Lung (tissue), 11 donors: ENCODE measurements at regions not wholly inside any gene's neighbourhood (a gene's known extent, or its start where the extent isn't known, plus 50 kb on each side); places are given as distances from the start of the nearest gene placed in this dataset.

Experiments used
- ATAC-seq: fragments of 200-7000 bp; cut with Tn5 transposase; one replicate; pipeline ENCODE4 v1.9.1; 2020; ENCODE audit warnings: moderate number of reproducible peaks; ENCODE audit not compliant: insufficient read depth, low FRiP score
- DNase-seq, 3 donors: peaks; one replicate each; pipeline ENCODE4 v3.0.0-alpha.2; 2013 to 2017
- H3K27ac ChIP-seq, 2 donors: one replicate each; pipeline ENCODE4 v1.5.1; 2013; ENCODE audit warnings: mild to moderate bottlenecking in 2 of 2, moderate library complexity in 2 of 2, control low read depth in 1 of 2, inconsistent platforms in 1 of 2, low read depth in 1 of 2, low read length in 1 of 2
- H3K27me3 ChIP-seq, 3 donors: one replicate each; pipeline ENCODE4 v1.5.1; 2013; ENCODE audit warnings: low read length in 2 of 3; ENCODE audit not compliant: control insufficient read depth in 3 of 3, insufficient read depth in 3 of 3
- H3K36me3 ChIP-seq, 4 donors: one replicate each; pipeline ENCODE4 v1.5.1; 2013; ENCODE audit warnings: low read length in 4 of 4, mild to moderate bottlenecking in 1 of 4, moderate library complexity in 1 of 4; ENCODE audit not compliant: control insufficient read depth in 4 of 4, insufficient read depth in 4 of 4
- H3K4me1 ChIP-seq, 5 donors: one replicate each; pipeline ENCODE4 v1.5.1; 2013; ENCODE audit warnings: low read length in 5 of 5, mild to moderate bottlenecking in 2 of 5, moderate library complexity in 1 of 5; ENCODE audit not compliant: control insufficient read depth in 5 of 5, insufficient read depth in 5 of 5
- H3K4me3 ChIP-seq: one replicate; pipeline ENCODE4 v1.5.1; 2013; ENCODE audit warnings: mild to moderate bottlenecking, control low read depth, moderate library complexity
- H3K9ac ChIP-seq, 2 donors: one replicate each; pipeline ENCODE4 v1.5.1; 2013; ENCODE audit warnings: low read length in 2 of 2, control low read depth in 1 of 2; ENCODE audit not compliant: insufficient read depth in 1 of 2
- H3K9me3 ChIP-seq, 4 donors: one replicate each; pipeline ENCODE4 v1.5.1; 2013; ENCODE audit warnings: low read length in 3 of 4, mild to moderate bottlenecking in 1 of 4, moderate library complexity in 1 of 4; ENCODE audit not compliant: control insufficient read depth in 4 of 4, insufficient read depth in 3 of 4
- CTCF ChIP-seq: IDR thresholded peaks from 2 replicates; pipeline ENCODE4 v1.5.1; 2012; ENCODE audit warnings: mild to moderate bottlenecking; ENCODE audit errors: control extremely low read depth, extremely low read depth
- WGBS, 2 donors: extraction: QIAGEN DNeasy Blood & Tissue Kit; methylation state at CpG; one replicate each; pipeline ENCODE4 v1.1.7; 2013; 5-methylcytosine and 5-hydroxymethylcytosine counted together
- donor health status: control.
- donor health status: control.
- donor health status: Bipolar disorder and iron deficiency.
- donor health status: healthy.
- donor health status: DM: yes; HTN: yes; CAD: no.

DNA sequence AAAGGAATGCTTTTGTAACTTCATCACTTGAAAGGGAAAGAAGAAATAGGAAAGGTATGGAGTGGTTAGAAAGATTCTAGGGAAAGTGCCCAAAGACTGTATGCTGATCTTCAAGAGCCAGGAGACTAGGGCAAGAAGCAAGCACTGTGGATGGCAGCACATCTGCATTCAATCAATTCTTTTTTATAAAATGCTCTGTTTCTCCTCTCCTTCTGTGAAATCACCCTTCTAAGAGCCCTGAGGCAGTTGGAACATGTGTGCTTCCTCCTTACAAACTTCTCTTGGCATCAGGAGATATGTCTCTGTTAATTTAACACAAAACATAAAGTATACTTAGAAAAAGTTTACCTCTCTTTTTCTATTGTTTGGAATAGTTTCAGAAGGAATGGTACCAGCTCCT, 1162.2 kb upstream of the GJE1 start:
- no peaks in the 10 kb centered on the region for H3K27me3 ChIP-seq
- H3K9me3 ChIP-seq, result no peaks in the 10 kb centered on the region
- ATAC-seq (no peak), DNase-seq (no peak)
- H3K27ac ChIP-seq, result no peak overlapping the region
- H3K4me3 ChIP-seq, result no peak overlapping the region
- no peak for TF ChIP-seq CTCF
- no peak overlapping the region for H3K9ac ChIP-seq
- no peaks in the 10 kb centered on the region for H3K4me1 ChIP-seq
- no peaks in the 10 kb centered on the region for H3K36me3 ChIP-seq

- Histone ChIP-seq H3K36me3 (no peaks in the 10 kb centered on the region), H3K27ac (no peak overlapping the region), H3K9me3 (no peaks in the 10 kb centered on the region), H3K4me3 (no peak overlapping the region), H3K4me1 (no peaks in the 10 kb centered on the region), H3K27me3 (no peaks in the 10 kb centered on the region), H3K9ac (no peak overlapping the region)
- whole genome bisulfite sequencing, 2 donors, result 93 to 95% methylated on average over 3 of the region's 3 CpGs
- no peak for TF ChIP-seq CTCF
- DNase-seq, result no peak
- ATAC-seq, result no peak
Observed at GRCh38 chr6:140968062-140968461, 1164.7 kb upstream of the GJE1 start.

DNA sequence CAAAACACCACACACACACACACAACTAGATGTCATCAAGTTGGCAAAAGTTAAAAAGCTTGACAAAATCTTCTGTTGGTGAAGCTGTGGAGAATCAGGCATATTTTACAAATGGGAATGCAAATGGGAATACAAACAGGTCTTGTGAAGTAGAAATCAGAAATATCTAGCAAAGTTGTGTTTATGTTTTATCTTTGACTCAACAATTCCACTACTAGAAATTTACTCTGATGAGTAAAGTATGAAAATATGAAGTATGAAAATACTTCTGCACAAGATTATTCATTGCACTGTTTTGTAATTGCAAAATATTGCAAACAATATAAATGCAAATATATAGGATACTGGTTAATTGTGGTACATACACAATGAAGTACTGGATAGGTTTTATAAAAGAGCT, 1166.0 kb upstream of the GJE1 start:
- TF ChIP-seq CTCF, result no peak
- H3K9ac ChIP-seq, result no peak overlapping the region
- ATAC-seq, result no peak

DNA sequence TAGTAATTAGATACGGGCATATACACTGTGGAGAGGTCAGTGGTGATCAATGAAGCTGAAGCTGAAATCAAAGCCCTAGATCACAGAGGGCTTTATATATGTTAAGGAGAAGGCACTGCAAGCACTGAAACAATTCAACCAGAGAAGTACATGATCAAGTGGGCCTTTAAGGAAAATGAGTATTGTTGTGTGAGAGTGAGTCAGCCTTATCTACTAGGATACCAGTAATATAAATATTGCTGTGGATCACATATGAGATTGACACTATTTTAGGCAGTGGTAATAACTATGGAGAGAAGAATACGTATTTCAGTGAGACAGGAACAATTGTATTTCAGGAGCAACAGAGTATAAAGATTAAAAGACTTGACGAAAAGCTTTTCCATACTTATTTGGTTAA, 1172.2 kb upstream of the GJE1 start:
- Histone ChIP-seq H3K4me3 (no peak overlapping the region), H3K27me3 (no peaks in the 10 kb centered on the region), H3K9ac (no peak overlapping the region), H3K36me3 (no peaks in the 10 kb centered on the region), H3K27ac (no peak overlapping the region), H3K9me3 (no peaks in the 10 kb centered on the region), H3K4me1 (peaks cover 0 to 5% (median 0%) of the 10 kb centered on the region in 5 donors)
- 85 to 88% methylated on average over 3 of the region's 3 CpGs for WGBS, 2 donors
- DNase-seq, result no peak
- ATAC-seq, result no peak
- TF ChIP-seq CTCF, result no peak

More for the DNA sequence above, 1166.0 kb upstream of the GJE1 start:
- Histone ChIP-seq H3K27ac (no peak overlapping the region), H3K27me3 (no peaks in the 10 kb centered on the region), H3K4me1 (no peaks in the 10 kb centered on the region), H3K4me3 (no peak overlapping the region), H3K9me3 (no peaks in the 10 kb centered on the region), H3K36me3 (no peaks in the 10 kb centered on the region)
- DNase-seq, result no peak
